Kidney (tissue), 13 donors: ENCODE measurements at regions not wholly inside any gene's neighbourhood (a gene's known extent, or its start where the extent isn't known, plus 50 kb on each side); places are given as distances from the start of the nearest gene placed in this dataset.

ENCODE experiments used
- DNase-seq, 5 donors: peaks; one replicate each; pipeline ENCODE4 v3.0.0-alpha.2; 2013 to 2020
- FAIRE-seq: peaks from 2 replicates; lab custom pipeline; 2012; peaks lifted over from hg19 to GRCh38; lab: Jason Lieb, UNC
- H3K27ac ChIP-seq, 2 donors: one replicate each; pipeline ENCODE4 v1.7.0; 2013; ENCODE audit warnings: low read depth in 2 of 2, low read length in 2 of 2, inconsistent platforms in 1 of 2
- H3K27me3 ChIP-seq: one replicate; pipeline ENCODE4 v1.7.1; 2013; ENCODE audit warnings: low read length, inconsistent platforms; ENCODE audit not compliant: control insufficient read depth, insufficient read depth
- H3K36me3 ChIP-seq, 3 donors: one replicate each; pipeline versions ENCODE4 v1.7.0 to v1.7.1; 2013; ENCODE audit warnings: low read length in 3 of 3, control low read depth in 1 of 3, inconsistent platforms in 1 of 3; ENCODE audit not compliant: insufficient read depth in 3 of 3, control insufficient read depth in 2 of 3
- H3K4me1 ChIP-seq, 3 donors: one replicate each; pipeline versions ENCODE4 v1.7.0 to v1.7.1; 2013; ENCODE audit warnings: low read length in 3 of 3, inconsistent platforms in 1 of 3, low read depth in 1 of 3; ENCODE audit not compliant: control insufficient read depth in 2 of 3, insufficient read depth in 2 of 3
- H3K4me3 ChIP-seq, 3 donors: one replicate each; pipeline versions ENCODE4 v1.7.0 to v1.8.1; 2013; ENCODE audit warnings: low read length in 3 of 3, control low read depth in 1 of 3, inconsistent platforms in 1 of 3
- H3K9ac ChIP-seq, 3 donors: one replicate each; pipeline versions ENCODE4 v1.7.0 to v1.7.1; 2013; ENCODE audit warnings: low read length in 3 of 3, control low read depth in 1 of 3, inconsistent platforms in 1 of 3
- H3K9me3 ChIP-seq, 3 donors: one replicate each; pipeline versions ENCODE4 v1.7.0 to v1.7.1; 2013; ENCODE audit warnings: low read length in 3 of 3, control low read depth in 1 of 3, inconsistent platforms in 1 of 3; ENCODE audit not compliant: control insufficient read depth in 2 of 3, insufficient read depth in 1 of 3
- intact Hi-C: fragments of 100-400 bp; cut with DNase I; formaldehyde crosslinking; loops from one replicate; pipeline ENCODE4 v1.11.1; 2022
- TF ChIP-seq, protein P1 (sequence below): IDR thresholded peaks from 3 replicates; pipeline ENCODE4 v1.5.1; 2012; ENCODE audit warnings: mild to moderate bottlenecking, moderate library complexity, borderline replicate concordance; ENCODE audit not compliant: insufficient read depth; ENCODE audit errors: extremely low read depth
- donor health status: control.
- donor health status: control.
- donor health status: control.
- donor health status: control.
- donor health status: control.
- donor health status: DM: yes; HTN: yes; CAD: no.
- donor health status: Normal renal cell carcinoma (clear cell type).

GRCh38 chr2:7773362-7774360 is 856.4 kb downstream of the RNF144A start:
- no peaks in the 10 kb centered on the region for H3K27me3 ChIP-seq
- no peaks in the 10 kb centered on the region for H3K36me3 ChIP-seq
- DNase-seq (peak in 1 of 5 donors; percentile 3), FAIRE-seq (no peak)
- TF ChIP-seq, protein P1, sequence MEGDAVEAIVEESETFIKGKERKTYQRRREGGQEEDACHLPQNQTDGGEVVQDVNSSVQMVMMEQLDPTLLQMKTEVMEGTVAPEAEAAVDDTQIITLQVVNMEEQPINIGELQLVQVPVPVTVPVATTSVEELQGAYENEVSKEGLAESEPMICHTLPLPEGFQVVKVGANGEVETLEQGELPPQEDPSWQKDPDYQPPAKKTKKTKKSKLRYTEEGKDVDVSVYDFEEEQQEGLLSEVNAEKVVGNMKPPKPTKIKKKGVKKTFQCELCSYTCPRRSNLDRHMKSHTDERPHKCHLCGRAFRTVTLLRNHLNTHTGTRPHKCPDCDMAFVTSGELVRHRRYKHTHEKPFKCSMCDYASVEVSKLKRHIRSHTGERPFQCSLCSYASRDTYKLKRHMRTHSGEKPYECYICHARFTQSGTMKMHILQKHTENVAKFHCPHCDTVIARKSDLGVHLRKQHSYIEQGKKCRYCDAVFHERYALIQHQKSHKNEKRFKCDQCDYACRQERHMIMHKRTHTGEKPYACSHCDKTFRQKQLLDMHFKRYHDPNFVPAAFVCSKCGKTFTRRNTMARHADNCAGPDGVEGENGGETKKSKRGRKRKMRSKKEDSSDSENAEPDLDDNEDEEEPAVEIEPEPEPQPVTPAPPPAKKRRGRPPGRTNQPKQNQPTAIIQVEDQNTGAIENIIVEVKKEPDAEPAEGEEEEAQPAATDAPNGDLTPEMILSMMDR, result no peak
- no peak overlapping the region for H3K27ac ChIP-seq
- no peaks in the 10 kb centered on the region for H3K9me3 ChIP-seq
- H3K4me1 ChIP-seq, result no peaks in the 10 kb centered on the region
- H3K4me3 ChIP-seq, result no peak overlapping the region
- no peak overlapping the region for H3K9ac ChIP-seq
- intact Hi-C loops, result no loop called here

DNA sequence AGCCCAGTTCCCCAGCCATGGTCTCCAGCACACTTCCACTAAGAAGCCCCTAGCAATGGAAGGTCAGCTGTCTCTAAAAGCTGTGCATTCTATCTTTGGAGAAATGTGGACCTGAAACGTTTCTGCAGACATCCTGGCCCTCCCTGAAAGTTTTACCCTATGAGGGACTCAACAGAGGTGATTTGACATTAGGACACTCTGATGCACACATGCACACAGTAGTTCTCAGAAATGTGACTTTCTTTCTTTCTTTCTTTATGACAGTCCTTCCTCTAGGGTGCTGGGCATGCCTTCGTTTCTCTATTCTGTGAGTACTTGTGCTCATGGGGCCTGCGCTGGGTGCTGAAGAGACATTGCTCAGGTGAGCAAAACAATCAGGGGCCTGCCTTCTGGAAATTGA is 857.3 kb downstream of the RNF144A start:
- intact Hi-C loops, result no loop called here
- Histone ChIP-seq H3K27me3 (no peaks in the 10 kb centered on the region), H3K4me1 (no peaks in the 10 kb centered on the region), H3K4me3 (no peak overlapping the region), H3K9me3 (no peaks in the 10 kb centered on the region), H3K27ac (no peak overlapping the region), H3K9ac (no peak overlapping the region), H3K36me3 (no peaks in the 10 kb centered on the region)
- DNase-seq (no peak), FAIRE-seq (no peak)
- TF ChIP-seq, protein P1, result no peak

DNA sequence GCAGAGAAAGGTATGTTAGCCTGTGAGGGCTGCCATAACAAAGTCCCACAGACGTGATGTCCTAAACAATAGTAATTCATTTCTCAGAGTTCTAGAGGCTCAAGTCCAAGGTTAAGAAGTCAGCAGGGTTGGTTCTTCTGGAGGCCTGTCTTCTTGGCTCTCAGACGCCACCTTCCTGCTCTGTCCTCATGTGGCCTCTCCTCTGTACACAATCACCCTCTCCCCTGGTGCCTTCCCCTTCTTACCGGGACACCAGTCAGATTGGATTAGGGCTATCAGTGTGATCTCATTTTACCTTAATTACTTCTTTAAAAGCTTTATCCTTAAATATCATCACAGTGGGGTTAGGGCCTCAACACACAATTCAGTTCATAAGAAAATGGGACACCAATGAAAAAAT is 860.5 kb downstream of the RNF144A start:
- Histone ChIP-seq H3K4me1 (no peaks in the 10 kb centered on the region), H3K9me3 (no peaks in the 10 kb centered on the region), H3K27me3 (no peaks in the 10 kb centered on the region), H3K27ac (no peak overlapping the region), H3K4me3 (no peak overlapping the region), H3K9ac (no peak overlapping the region), H3K36me3 (no peaks in the 10 kb centered on the region)
- intact Hi-C loops, result no loop called here
- FAIRE-seq (no peak), DNase-seq (no peak)
- TF ChIP-seq, protein P1, result no peak
